ENCODE measurements at regions not wholly inside any gene's neighbourhood (a gene's known extent, or its start where the extent isn't known, plus 50 kb on each side); places are given as distances from the start of the nearest gene placed in this dataset.

DNA sequence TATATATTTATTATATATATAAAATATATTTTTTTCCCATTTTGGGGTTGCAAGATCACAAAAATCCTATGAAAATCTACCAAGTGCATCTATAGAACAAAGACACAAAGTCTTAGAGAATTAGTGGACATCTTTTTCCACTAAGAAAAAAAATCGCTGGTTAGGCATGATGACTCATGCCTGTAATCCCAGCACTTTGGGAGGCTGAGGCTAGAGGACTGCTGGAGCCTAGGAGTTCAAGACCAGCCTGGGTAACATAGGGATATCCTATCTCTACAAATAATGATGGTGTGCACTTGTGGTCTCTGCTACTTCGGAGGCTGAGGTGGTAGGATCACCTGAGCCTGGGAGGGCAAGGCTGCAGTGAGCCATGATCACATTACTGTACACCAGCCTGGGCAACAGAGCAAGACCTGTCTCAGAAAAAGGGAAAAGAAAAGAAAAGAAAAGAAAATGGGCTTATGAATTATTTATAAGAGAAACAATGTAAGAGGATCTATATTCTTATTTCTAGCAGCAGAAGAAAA, 185.1 kb upstream of the PSMD7 start:
- DNase-seq (ENCODE audit: extremely low spot score in 2 of 2) = no peak
- no peak overlapping the region for H3K4me3 ChIP-seq
- intact Hi-C loops (cut with DNase I) = no loop called here

DNA sequence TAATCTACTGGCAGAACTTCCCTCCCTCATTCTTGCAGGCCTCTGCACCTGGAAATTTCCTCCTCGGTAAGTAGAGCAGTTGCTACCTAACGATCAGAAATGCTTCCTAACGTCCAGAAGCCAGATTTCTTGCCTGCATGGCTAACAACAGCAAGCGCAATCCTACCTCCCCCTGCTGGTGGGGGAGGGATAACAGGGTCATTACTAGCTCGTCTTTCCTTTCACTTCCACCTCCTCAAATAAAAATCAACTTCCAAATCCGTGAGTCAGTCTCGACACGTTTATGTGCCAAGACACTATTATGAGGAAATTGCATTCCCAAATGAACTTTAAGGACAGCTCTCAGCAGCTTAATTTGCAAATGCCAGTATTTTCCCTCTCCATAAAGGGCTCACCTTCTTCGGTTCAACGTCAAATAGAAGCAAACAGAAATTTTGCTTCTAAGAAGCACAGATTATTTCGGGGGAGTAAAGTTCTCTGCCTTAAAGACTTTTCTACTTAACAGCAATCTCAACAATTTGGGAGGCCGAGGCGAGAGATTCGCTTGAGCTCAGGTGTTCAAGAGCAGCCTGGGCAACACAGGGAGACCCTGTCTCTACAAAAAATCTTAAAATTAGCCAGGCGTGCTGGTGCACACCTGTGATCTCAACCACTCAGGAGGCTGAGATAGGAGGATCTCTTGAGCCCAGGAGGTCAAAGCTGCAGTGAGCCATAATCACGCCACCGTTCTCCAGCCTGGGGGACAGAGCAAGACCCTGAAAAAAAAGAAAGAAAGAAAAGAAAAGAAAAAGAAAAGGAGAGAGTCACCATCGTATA, 188.6 kb upstream of the PSMD7 start:
- no peak for DNase-seq (ENCODE audit: extremely low spot score in 2 of 2)
- Histone ChIP-seq H3K4me1 (no peaks in the 10 kb centered on the region), H3K36me3 (no peaks in the 10 kb centered on the region), H3K27ac (no peak overlapping the region), H3K27me3 (no peaks in the 10 kb centered on the region), H3K9me3 (no peaks in the 10 kb centered on the region), H3K4me3 (no peak overlapping the region)
- intact Hi-C loops (cut with DNase I) = no loop called here
- TF ChIP-seq POLR2AphosphoS5 (IDR thresholded peaks at IDR 0.05; ENCODE audit: insufficient read depth in 1 of 2, low read depth in 1 of 2) (no peak), POLR2A (IDR thresholded peaks at IDR 0.05) (no peak)
- TF ChIP-seq, protein P1, sequence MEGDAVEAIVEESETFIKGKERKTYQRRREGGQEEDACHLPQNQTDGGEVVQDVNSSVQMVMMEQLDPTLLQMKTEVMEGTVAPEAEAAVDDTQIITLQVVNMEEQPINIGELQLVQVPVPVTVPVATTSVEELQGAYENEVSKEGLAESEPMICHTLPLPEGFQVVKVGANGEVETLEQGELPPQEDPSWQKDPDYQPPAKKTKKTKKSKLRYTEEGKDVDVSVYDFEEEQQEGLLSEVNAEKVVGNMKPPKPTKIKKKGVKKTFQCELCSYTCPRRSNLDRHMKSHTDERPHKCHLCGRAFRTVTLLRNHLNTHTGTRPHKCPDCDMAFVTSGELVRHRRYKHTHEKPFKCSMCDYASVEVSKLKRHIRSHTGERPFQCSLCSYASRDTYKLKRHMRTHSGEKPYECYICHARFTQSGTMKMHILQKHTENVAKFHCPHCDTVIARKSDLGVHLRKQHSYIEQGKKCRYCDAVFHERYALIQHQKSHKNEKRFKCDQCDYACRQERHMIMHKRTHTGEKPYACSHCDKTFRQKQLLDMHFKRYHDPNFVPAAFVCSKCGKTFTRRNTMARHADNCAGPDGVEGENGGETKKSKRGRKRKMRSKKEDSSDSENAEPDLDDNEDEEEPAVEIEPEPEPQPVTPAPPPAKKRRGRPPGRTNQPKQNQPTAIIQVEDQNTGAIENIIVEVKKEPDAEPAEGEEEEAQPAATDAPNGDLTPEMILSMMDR (IDR thresholded peaks at IDR 0.05) = no peak

More for the DNA sequence above, 185.1 kb upstream of the PSMD7 start:
- H3K27me3 ChIP-seq = no peaks in the 10 kb centered on the region
- no peaks in the 10 kb centered on the region for H3K9me3 ChIP-seq
- H3K36me3 ChIP-seq = no peaks in the 10 kb centered on the region
- no peaks in the 10 kb centered on the region for H3K4me1 ChIP-seq
- TF ChIP-seq POLR2AphosphoS5 (IDR thresholded peaks at IDR 0.05; ENCODE audit: insufficient read depth in 1 of 2, low read depth in 1 of 2) (no peak), POLR2A (IDR thresholded peaks at IDR 0.05) (no peak)
- TF ChIP-seq, protein P1 (IDR thresholded peaks at IDR 0.05) = no peak
- no peak overlapping the region for H3K27ac ChIP-seq

DNA sequence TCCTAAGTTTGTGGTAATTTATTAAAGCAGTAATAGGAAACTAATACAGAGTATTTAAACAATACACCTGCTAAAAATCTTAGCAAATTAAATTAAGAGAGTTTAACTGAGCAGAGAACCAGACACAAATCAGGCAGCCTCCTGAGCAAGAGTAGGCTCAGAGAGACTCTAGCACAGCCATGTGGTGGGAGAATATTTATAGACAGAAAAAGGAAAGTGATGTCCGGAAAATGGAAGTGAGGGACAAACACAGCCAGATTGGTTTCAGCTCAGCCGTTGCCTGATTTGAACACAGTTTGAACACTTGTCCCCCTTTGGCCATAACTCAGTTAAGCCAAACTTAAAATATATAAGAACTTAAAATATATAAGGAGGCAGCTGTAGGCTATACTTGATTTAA, 192.6 kb upstream of the PSMD7 start:
- no peaks in the 10 kb centered on the region for H3K27me3 ChIP-seq
- H3K36me3 ChIP-seq = no peaks in the 10 kb centered on the region
- H3K4me1 ChIP-seq = no peaks in the 10 kb centered on the region
- H3K4me3 ChIP-seq = no peak overlapping the region
- H3K27ac ChIP-seq = no peak overlapping the region
- no peaks in the 10 kb centered on the region for H3K9me3 ChIP-seq
- intact Hi-C loops (cut with DNase I) = no loop called here
- DNase-seq (ENCODE audit: extremely low spot score in 2 of 2) = no peak
- TF ChIP-seq POLR2AphosphoS5 (IDR thresholded peaks at IDR 0.05; ENCODE audit: insufficient read depth in 1 of 2, low read depth in 1 of 2) (no peak), POLR2A (IDR thresholded peaks at IDR 0.05) (no peak)
- TF ChIP-seq, protein P1 (IDR thresholded peaks at IDR 0.05) = no peak

DNA sequence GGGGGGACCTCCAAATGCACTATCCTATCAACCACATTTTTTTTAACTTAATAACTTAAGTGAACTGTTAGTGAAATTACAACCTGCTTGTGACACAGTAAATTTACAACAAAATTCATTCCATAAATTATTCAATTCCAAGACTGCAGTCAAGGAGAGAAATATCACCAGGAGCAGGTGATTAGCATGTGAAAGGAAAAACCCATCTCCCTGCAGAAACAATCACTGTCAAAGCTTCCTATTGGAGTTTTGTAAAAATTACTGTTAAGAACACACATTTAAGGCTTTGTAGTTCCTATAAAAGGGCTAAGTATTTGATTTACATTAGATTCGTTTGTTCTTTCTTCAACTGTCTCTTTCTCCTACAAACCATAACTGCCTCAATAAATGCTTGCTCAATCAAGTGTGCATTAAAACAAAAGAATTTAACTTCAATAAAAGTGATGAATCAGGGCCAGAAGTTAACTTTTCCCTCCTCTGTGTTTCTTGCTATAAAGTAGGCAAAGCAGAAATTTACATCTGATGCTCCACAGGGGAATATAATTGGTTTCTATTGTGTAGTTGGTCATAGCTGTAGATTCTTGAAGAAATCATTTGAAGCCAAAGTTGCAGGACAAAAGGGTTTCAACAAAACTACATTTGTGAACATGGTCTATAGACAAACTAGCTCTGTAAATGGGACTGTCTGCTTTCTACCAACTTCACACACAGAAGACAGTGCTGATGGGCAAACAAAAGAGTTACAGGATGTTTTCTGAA, 195.1 kb upstream of the PSMD7 start:
- DNase-seq (ENCODE audit: extremely low spot score in 2 of 2) = no peak
- Histone ChIP-seq H3K9me3 (no peaks in the 10 kb centered on the region), H3K27me3 (no peaks in the 10 kb centered on the region), H3K36me3 (no peaks in the 10 kb centered on the region), H3K4me3 (no peak overlapping the region), H3K4me1 (no peaks in the 10 kb centered on the region), H3K27ac (no peak overlapping the region)
- TF ChIP-seq POLR2A (IDR thresholded peaks at IDR 0.05) (no peak), POLR2AphosphoS5 (IDR thresholded peaks at IDR 0.05; ENCODE audit: insufficient read depth in 1 of 2, low read depth in 1 of 2) (no peak)
- TF ChIP-seq, protein P1 (IDR thresholded peaks at IDR 0.05) = no peak
- intact Hi-C loops (cut with DNase I) = no loop called here

Data from vagina (tissue), 2 donors.